CD1c-positive myeloid dendritic cell (primary cell): ENCODE measurements at regions not wholly inside any gene's neighbourhood (a gene's known extent, or its start where the extent isn't known, plus 50 kb on each side); places are given as distances from the start of the nearest gene placed in this dataset.

ENCODE experiments used
- DNase-seq: peaks from one replicate; pipeline ENCODE4 v3.0.0-alpha.2; 2016; ENCODE audit errors: extremely low spot score

DNA sequence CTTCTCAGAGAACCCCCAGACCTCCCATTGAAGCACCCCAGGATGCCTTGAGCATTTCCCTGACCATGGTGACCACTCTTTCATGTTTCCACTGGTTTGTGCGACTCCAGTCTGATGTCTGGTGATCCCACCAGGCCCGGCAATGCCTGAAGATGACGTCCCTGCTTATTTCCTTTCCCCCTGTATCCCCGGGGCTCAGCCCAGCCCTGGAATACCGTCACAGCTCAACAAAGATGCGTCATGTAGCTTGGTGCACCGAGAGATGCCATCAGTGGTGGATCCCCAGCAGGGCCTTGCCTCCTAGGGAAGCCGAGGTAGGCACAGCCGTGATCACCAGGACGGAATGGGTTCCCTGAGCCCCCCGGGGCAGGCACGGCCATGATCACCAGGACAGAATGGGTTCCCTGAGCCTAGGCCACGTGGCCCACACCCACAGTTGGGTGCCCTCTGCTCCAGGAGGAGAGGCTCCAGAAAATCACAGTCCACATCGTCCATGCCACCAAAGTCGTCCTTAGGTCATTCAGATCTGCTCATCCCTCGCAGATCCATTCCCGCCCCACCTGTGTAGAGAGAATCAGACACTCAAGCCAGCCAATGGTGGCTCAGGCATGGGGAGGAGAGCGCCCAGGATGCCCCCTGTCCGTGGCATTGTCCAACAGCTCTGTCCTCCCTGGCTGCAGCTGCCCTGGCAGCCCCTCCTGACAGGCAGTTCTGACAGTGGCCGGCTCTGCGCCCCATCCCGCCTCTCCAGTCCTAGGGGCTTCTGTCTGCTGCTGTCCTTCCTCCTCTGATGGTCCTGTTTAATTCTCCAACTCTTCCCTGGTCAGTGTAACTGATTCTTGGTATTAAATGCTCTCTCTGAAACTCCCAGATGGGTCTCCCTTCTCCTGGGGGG, 261.1 kb downstream of the RBFOX3 start:
- DNase-seq, result no peak

DNA sequence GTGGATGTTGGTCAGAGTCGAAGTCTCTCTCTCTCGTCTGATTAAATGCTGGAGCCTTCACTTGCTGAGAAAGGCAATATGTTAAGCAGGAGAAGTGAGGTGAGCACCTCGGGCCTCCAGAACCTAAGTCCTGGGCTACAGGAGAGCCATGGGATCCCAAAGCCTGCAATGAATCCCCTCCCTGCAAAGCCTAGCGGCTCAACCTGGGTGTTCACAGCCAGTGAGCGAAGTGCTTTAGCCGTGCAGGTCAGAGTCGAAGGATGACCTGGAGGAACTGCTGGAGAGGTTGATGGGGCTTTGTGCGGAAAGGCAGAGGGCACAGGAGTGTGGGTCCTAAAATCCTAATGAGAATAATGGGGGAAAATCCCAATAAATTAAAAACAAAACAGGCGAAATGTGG, 267.8 kb downstream of the ENGASE start:
- no peak for DNase-seq

DNA sequence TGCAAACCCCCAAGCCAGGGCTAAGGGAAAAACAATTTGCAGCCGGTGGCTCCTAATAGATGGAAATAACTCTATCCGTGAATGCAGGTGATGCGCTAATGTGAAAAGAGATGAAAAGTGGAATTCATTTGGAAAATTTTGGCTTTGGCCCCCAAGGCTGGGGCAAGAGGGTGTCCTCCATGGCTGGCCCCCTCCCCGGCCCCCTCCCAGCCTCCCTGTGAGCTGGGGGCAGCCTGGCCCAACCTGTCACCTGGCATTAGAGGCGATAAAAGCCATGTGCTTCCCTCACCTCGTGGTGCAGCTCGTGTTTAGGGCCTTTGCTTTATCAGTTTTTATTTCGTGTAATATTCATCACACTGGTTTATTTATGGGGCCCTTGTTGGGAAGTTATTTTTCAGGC, 267.2 kb downstream of the ENGASE start:
- no peak for DNase-seq

DNA sequence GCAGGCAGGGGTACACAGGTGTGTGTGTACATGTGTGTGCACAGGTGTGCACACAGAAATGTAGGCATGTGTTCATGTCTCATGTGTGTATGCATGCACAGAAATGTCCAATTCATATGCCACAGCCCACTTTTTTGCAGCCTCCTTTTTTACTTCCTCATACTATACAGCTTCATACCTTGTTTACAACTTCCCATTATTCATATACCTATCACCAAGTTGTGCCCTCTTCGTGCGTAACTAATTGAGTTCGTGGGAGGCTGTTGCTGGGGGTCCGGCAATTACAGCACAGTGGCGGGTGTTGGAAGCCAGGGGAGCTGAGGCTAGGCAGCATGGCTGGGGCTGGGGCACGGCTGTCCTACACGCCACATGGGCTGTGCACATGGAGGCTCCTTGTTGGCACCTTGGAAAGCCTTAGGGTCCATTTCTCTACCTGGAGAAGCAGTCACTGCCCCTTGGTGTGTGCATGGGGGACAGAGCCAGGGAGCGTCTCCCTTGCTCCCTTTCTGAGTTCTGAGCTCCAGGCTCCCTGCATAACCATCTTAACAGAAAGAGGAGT, 266.7 kb downstream of the ENGASE start:
- DNase-seq, result no peak

DNA sequence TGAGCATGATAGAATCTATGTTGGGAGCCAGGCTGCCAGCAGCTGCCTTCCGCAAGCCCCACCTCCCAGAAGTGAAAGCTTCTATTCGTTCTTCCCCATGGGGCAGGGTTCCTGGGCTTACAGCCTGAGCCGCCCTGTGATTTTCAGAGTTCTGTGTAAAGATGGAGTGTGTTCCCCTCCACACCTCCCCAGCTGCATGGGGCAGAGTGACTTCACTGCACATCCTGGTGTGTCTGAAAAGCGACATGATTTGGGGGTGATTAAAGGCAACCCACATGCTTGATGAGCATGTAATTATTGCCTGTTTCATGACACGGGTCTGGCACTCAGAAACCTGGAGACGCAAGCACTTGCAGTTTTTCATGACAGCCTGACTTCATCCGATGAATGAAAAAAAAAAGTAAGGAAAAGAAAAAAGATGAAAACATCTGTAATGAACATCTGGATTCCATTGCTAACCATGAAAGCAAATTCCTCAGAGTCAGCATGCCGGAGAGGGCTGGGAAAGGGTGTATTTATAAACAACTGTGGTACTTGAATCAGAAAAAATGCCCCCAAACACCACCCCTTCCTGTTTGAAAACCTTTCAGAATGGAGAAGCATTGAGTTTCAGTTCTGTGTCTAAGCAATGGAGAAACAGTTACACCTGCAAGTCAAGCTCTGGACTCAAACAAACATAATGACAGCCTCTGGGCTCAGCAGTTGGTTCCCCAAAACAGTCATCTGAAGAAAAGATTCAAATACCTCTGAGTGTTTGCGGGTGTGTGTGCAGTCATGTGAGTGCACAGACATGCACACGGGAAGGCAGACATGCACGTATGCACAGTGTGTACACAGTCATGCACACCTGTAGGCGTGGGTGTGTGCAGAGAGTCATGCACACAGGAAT, 266.0 kb downstream of the ENGASE start:
- DNase-seq, result peak; percentile 9

DNA sequence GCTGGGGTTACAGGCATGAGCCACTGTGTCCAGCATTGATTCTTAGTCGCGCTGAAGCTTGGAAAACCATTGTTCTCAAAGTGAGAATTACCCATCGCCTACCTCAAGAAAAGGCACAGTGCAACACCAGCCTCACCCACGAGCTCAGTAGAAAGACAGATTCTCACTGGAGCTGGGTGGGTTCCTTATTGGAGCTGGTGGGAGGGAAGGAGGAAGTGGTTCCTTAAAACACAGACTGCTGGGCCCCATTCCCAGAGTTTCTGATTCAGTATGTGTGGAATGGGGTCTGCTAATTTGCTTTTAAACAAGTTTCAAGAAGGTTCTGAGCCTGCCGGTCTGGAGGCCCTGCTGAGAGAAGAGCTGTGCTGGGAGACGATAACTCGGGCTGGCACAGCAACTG, 264.7 kb downstream of the ENGASE start:
- DNase-seq, result no peak

DNA sequence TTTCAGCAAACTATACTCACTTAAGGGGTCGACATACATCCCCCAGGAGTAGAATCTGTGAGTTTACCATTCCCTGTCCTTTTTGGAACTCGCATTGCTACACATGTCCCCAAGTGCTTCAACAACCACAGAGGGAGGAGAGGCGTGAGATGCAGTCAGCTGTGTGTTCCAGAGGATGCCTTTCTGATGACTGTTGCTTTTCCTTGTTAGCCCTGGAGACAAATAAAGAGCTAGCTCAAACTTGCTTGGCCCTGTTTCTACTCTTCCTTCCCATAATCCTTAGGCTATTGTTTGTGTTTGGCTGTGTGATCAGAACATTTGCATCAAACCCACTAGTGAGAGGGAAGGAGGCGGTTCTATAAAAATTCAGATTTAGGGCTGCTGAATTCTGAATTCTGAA, 264.0 kb downstream of the ENGASE start:
- DNase-seq, result no peak

DNA sequence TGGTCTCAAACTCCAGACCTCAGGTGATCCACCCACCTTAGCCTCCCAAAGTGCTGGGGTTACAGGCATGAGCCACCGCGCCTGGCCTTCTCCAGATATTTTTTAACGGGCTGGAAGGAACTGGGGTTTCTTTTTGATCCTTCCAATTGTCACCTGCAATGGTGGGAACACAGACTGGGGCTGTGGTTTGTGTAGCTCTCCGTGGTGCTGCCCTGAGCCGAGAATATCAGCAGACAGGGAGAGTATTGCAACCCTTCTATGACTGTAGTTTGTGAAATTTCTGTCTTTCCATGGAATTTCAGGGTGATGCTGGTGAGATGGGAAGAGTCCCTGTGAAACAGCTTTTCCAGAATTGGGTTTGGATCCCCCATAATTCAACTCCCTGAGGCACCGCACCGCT, 263.5 kb downstream of the ENGASE start:
- no peak for DNase-seq

DNA sequence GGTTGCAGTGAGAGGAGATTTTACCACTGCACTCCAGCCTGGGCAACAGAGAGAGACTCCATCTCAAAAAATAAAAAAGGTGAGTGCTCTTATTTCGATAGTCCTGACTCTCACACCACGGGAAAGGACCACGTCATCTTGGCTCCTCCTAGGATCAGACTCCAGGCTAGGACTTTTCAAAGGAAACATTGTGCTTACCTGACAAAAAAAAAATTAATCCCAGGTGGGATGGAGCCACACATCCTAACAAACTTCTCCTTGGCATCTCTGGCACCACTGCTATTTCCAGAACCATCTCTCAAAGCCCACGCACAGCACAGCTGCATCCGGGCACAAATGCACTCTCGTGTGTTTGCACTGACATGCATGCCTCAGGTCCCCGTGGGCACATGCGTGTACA, 262.4 kb downstream of the ENGASE start:
- no peak for DNase-seq

DNA sequence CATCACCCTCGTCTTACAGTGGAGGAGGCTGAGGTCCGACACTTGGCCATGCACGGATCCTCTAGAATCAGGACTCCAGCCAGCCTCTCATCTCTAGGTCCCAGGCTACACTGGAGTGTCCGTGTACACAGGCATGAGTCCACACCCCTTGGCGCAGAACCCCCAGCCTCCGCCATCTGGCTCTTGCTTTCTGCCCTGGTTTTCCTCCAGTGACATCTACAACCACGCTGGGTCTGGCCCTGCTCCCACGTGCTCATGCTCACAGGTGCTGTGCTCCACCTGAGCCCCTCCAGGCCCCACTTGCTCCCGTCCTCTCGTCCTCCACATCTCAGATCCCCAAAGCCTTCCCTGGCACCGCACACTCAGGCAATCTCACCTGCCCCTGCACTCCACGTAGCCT, 260.8 kb downstream of the ENGASE start:
- no peak for DNase-seq

DNA sequence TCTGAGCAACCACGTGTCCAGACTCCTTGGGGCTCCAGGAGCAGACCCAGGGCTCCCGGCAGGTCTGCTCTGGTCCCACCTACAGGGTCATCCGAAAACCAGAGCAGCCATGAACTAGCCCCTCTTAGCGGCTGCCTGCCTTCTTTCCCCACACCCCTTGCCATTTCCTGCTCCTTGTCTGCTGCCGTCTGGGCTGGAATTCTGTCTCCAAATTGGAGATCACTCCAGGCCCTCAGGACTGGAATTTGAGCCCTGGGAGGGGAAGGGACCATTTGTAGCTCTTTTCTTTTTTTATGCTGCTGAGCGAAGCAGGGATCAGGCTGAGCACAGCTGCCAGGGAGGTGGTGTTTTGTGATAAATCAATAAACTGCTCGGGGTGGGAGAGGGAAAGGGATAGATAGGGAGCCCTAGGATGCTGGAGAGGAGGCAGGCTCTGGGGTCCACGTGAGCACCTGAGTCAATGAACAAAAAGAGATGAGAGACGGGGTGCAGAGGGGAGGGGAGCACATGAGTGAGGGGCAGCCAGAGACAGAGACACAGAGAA, 257.5 kb downstream of the ENGASE start:
- DNase-seq, result no peak

DNA sequence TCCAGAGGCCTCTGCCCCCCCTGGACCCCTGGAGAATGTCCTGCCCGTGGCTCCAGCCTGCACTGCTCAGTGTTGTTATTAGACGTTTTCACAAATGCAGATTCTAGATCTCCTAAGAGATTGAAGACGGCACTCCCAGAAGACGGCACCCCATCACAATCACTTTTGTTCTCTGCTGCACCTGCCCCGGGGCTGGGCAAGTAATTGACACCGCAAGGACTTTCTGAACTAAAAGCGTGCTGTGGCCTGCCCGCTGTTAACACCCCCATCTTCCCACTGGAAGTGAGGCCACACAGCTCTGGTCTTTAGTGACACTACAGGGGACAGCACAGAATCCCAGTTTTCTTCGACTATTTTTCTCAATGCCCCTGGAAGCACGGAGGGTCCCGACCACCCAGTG, 256.9 kb downstream of the ENGASE start:
- no peak for DNase-seq

DNA sequence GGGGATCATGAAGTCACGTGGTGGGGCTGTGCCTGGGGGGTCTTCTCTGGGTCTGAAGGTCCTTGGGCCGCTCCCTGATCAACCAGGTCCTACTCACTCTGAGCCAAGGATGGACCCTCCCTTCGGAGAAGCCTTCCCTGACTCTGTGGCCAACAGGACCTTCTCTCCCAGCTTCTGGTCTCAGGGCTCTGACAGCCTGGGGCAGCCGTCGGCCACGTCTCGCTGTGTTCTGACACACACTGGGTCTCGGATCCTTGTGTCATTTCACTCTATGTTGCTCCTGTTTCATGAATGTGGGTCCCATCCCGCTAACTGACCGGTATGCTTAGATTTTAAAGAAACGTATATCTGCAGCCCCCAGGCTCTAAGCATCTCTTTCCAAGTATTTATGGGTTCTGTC, 256.1 kb downstream of the ENGASE start:
- no peak for DNase-seq

DNA sequence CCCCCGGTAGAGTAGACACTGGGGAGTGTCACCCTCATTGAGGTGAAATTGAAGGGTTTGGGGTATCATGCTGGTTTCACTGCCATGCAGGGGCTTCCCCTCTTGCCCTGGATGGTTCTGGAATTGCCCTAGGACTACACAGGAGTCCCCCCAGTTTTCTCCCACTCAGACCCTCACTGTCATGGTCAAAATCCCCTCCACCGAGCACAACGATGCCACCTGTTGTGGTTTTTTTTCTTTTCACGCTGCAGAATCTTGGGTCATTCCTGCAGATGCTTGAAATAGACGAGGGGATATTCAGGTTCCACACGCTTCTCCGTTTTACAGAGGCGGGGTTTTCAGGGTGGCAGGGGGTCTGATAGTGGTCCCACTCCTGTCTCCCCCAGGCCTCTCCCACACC, 255.6 kb downstream of the ENGASE start:
- no peak for DNase-seq

DNA sequence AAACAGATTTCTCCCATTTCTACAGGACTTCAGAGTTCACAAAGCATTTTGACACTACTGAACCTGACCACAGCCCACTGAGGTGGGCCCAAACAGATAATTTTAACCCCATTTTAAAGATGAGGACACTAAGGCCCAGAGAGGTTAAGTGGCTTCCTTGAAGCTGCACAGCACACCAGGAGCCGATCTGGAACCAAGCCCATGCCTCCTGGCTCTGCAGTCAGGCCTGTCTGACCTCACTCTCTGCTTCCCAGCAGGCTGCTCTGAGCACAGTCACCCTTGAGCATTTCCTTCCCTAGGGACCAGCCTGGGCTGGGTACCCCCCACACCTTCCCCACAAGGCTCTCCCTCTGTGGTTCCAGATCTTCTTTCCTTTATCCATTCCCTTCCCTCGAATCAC, 252.2 kb downstream of the ENGASE start:
- DNase-seq, result no peak

DNA sequence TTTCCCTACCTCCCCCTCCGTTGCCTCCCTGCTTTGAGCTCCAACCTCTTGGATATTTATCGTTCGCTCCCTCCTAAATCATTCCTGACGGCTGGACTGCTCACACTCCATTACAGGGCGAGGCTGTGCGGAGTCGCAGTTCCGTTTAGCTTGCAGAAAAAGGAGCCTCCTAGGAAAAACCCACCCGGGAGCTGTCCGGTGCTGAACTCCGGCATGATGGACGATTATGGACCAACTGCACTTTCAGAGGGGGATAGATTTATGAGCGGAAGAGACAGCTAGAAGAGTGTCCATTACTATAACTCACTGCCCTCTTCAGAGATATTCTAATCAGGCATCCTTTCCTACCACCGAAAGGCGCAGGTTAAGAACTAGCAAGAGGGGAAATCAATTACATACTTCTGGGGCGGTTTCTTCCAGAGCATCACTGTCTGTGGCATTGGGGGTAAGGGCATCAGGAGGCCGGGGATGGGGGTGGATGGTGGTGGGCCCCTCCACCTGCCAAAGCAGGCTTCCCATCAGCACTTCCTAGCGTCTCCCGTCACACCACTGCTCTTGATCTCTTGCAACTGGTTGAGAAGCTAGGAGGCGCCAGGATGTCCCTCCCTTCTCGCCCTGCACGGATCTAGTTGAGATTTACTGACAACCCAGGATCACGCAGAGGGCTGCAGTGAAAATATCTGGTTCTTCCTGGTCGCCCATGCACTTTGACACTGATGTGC, 251.2 kb downstream of the ENGASE start:
- no peak for DNase-seq

DNA sequence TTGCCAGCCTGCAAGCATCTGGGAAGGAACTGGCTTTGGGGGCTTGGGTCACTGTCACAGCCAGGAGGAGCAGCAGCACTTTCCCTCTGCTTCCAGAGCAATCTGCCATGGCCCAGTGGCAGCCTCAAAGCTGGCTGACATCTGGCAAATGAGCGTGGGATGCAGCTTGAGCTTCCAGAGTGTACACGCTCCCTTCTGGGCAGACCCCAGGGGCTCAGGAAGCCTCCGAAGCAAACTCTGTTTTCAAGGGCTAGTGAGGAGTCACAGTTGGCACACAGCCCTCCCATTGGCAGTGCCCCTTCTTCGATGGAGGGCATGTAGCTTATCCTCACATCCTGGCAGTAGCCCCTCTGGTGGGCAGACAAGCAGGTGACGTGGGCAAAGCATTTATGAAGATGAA, 249.6 kb downstream of the ENGASE start:
- no peak for DNase-seq

DNA sequence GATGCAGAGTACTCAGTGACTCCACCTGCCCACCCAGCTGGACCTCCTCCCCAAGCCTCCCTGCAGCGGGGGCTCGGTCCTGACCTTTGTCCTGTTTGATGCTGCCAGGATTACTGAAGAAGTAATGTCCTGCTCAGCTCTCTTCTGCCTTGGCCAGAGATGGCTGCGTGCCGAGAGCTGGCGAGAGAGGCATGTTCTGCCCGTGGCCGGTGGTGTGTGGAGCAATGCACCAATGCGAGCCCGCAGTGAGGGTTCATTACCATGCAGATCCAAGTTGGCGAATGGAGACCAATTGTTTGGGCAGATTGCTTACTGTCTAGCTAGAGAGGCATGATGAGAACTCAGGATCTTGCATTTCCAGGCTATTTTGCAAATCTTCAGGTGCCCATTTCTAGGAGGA, 248.9 kb downstream of the ENGASE start:
- no peak for DNase-seq

DNA sequence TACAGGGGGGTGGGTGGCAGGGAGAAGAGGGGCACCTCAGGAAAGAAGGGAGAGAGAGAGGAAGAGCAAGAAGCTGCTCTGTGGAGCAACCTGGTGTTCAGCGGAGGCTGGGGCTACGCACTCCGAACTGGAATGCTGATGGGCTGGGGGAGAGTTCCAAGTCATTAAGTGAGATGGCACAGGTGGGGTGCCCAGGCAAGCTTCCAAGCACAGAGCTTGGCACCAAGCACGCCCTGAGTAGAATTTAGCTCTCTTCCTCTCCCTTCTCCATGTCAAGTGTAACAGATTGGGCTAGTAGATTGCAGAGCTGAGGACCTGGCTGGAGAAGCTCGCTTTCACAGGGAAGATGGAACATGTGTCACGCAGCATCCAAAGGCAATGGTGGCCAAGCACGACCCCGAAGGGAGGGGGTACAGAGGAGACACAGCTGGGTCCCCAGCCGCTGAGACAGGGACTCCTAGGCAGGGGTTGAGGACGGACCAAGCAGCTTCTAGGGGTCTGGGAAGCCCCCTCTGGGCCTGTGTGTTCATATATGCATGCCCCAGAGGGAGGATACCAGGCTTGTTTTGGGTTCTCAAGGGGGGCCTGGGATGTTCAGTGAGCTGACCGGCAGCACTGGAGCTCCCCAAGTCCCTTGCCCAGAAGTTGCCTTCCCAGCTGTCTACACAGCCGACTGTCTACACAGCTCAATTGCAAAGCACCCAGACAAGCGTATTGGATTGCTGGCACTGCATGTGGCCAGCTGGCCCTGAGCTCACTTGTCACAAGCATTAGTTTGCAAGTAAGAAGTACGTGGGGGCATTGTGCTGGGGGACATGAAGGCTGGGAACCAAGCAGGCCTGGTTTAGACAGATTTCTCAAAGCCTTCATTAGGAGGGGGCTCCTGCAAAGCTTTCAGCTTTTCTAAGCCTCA, 247.8 kb downstream of the ENGASE start:
- no peak for DNase-seq

DNA sequence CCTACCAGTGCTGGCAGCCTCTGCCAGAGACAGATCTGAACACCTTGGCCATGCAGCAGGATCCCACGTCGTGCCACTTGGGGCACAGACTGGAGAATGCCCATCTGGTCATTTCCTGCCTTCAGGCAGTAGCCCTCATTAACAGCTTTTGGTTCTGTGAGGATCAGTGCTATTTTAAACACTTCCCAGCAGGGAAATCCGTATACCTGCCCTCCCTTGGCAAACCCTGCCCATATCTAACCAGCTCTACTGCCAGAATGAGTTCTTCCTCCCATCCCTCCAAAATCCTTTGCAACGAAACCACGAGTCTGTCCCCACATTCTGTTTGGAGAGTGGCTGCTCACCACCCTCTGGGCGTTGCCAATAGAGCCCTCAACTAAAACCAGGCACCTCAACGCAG, 245.7 kb downstream of the ENGASE start:
- no peak for DNase-seq

DNA sequence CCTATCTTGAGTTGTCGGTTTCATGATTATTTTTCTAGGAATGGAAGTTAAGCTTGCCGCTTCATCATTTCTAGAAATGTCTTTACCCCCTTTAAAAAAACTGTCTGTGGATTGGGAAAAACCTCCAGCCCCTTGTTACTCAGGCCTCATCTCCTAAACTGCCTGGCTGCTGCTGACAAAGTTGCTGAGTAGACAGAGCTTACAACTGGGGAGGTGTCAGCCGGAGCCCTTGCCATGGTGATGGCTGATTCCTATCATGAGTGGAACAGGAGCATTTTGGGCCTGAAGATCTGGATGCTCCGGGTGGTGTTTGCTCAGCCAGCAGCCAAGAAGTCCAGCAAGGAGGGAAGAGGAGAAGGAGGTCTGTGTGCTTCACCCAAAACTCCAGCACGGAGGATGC, 243.3 kb downstream of the ENGASE start:
- no peak for DNase-seq
